ENCODE measurements at regions not wholly inside any gene's neighbourhood (a gene's known extent, or its start where the extent isn't known, plus 50 kb on each side); places are given as distances from the start of the nearest gene placed in this dataset.

GRCh38 chr2:67662222-67662621 lies 265.1 kb downstream of the ETAA1 start:
- TF ChIP-seq ZNF501 (CRISPR knock-in tag; IDR thresholded peaks at IDR 0.05) (no peak), ZSCAN31 (CRISPR knock-in tag; IDR thresholded peaks at IDR 0.05; ENCODE audit: low read depth) (no peak), ZNF709 (CRISPR knock-in tag; IDR thresholded peaks at IDR 0.05) (no peak)
